ENCODE measurements at regions not wholly inside any gene's neighbourhood (a gene's known extent, or its start where the extent isn't known, plus 50 kb on each side); places are given as distances from the start of the nearest gene placed in this dataset.

DNA sequence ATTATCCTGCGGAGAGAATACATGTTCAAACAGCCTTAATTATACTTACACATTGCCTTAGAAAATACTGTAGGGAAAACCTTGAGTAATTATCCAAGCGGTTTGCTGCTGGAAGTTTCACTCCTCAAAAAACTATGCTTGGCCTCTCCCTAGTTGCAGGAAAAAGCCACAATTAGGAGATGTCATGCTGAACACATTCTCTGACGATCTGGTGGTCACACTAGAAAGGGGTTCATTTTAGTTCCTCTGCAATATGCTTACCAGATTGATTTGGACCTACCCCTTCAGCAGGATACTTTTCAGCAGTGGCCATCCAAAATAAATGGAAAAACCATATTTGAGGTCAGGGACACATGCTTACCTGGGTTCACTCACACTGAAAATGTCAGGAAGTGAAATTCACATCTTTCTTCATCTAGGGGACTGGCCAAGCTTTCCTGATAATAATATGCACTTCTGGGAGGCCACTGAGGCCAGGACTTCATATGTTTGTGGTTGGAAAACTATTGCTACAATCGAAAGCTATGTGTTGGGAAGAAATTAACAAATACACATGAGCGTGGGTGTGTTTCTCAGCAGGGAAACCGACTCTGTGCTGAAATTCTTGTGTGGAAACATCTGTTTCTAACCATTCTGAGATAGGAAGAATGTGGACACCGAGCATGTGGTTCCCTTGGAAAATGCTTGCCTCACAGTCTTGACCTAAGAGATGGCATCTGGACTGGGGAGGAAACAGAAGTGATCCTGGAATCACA lies 68.8 kb downstream of the ATXN3L start:
- DNase-seq (ENCODE audit: insufficient read length, low spot score) (no peak), FAIRE-seq (no peak)
- TF ChIP-seq, protein P1, sequence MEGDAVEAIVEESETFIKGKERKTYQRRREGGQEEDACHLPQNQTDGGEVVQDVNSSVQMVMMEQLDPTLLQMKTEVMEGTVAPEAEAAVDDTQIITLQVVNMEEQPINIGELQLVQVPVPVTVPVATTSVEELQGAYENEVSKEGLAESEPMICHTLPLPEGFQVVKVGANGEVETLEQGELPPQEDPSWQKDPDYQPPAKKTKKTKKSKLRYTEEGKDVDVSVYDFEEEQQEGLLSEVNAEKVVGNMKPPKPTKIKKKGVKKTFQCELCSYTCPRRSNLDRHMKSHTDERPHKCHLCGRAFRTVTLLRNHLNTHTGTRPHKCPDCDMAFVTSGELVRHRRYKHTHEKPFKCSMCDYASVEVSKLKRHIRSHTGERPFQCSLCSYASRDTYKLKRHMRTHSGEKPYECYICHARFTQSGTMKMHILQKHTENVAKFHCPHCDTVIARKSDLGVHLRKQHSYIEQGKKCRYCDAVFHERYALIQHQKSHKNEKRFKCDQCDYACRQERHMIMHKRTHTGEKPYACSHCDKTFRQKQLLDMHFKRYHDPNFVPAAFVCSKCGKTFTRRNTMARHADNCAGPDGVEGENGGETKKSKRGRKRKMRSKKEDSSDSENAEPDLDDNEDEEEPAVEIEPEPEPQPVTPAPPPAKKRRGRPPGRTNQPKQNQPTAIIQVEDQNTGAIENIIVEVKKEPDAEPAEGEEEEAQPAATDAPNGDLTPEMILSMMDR (IDR thresholded peaks at IDR 0.05; ENCODE audit: insufficient read depth, missing control alignments) = no peak

DNA sequence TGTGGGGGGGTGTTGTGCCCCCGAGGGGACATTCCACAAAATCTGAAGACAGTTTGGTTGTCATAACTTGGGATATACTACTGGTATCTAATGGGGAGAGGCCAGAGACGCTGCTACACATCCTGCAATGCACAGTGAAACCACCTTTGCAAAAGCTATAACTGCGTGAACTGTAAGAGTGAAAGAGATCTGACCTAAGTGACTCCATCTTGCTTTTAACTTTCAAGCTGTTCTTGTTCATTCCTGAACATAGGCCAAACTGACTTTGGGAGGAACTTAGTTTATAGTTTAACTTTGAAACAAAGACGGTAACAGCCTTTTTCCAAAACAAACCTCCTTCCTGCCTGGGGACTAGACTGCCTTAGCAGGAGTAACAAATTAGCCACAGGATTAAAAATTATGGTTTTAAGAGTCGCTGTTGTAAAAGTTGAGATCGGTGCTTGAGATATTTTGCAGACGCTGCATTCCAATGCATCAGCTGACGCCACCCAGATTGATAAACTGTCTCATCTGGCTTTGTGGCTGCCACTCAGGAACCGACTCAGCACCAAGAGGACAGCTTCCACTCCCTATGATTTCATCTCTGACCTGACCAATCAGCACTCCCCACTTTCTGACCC lies 70.9 kb downstream of the ATXN3L start:
- DNase-seq (ENCODE audit: insufficient read length, low spot score) (no peak), FAIRE-seq (no peak)
- TF ChIP-seq, protein P1 (IDR thresholded peaks at IDR 0.05; ENCODE audit: insufficient read depth, missing control alignments) = no peak

DNA sequence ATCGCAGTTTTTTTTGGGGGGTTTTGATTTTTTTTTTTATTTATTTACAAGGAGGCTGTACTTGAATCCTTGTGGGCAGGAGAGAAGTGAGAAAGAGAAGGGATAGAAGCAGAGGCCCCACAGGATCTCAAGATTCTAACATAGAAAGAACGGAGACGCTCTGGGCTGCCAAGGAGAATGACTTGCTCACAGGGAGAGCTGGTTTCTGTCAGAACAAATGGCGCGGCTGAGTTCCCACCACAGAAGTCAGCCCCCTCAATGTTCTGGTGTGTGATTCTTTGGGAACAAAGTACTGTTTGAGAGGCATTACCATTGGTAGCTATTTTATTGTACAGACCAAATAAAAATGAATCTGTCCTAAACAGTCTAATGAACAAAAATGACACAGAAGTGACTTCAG lies 80.6 kb downstream of the ATXN3L start:
- no peak for DNase-seq (ENCODE audit: insufficient read length, low spot score)

DNA sequence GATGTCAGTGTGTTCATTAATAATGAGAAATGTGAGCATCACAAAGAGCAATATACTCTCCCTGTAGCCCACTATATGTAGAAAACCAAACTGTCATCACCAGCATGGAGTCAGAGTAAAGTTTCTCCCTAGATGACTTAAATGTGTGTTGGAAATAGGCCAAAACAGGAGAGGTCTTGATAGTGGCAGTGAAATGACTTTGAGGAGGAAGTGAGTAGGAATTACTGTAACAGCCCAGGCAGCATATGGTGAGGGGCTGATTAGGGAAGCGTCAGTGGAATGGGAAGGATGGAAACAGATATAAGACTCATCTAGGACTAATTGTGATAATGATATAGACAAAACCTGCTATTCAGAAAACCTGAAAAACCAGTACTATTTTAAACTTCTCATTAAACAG lies 83.9 kb downstream of the ATXN3L start:
- FAIRE-seq (no peak), DNase-seq (ENCODE audit: insufficient read length, low spot score) (no peak)
- TF ChIP-seq, protein P1 (IDR thresholded peaks at IDR 0.05; ENCODE audit: insufficient read depth, missing control alignments) = no peak

More for the DNA sequence above, 80.6 kb downstream of the ATXN3L start:
- no peak for FAIRE-seq
- TF ChIP-seq, protein P1 (IDR thresholded peaks at IDR 0.05; ENCODE audit: insufficient read depth, missing control alignments) = no peak

DNA sequence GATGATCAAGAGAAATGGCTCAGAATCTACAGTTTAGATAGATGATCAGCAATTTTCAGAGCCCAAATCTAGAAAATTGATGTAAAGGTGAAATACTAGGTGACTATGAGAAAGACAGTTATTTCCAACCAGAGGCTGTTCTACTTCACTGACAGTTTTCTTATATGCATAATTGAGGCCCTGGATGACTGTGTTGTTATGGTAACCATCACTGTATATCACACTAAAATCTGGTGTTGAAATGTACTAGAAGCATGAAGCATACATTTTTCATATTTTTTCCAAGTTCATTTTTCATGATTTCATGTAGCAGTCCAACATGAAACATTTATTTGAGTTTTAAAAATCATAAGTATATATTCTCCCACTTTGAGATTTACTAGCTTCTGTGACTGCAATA lies 87.4 kb downstream of the ATXN3L start:
- TF ChIP-seq, protein P1 (IDR thresholded peaks at IDR 0.05; ENCODE audit: insufficient read depth, missing control alignments) = no peak
- FAIRE-seq (no peak), DNase-seq (ENCODE audit: insufficient read length, low spot score) (no peak)

DNA sequence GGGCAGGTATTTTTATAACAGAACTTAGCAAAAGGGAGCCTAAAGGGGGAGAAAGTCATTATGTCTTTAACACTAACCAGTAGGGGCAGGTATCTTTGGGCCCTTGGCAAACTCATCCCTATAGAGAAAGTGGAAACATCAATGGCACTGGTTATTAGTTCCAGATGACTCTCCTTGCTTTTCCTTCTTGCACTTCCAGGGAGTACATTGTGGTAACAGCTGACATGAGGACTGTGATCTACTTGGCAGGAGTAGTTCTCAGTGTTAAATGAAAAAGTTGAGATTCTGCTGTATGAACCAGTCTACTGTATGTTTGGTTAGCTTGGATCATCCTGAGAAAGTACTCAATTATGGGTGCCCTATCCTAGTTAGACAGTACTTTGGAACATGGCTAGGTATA lies 93.6 kb downstream of the ATXN3L start:
- TF ChIP-seq, protein P1 (IDR thresholded peaks at IDR 0.05; ENCODE audit: insufficient read depth, missing control alignments) = no peak
- no peak for FAIRE-seq
- DNase-seq (ENCODE audit: insufficient read length, low spot score) = no peak
